ENCODE measurements at regions not wholly inside any gene's neighbourhood (a gene's known extent, or its start where the extent isn't known, plus 50 kb on each side); places are given as distances from the start of the nearest gene placed in this dataset.

GRCh38 chr18:39296293-39296888 is 1730.8 kb upstream of the CELF4 start:
- TF ChIP-seq EZH2 (IDR thresholded peaks at IDR 0.05; ENCODE audit: low read length, unreplicated experiment) (no peak), CTCF (conservative IDR thresholded peaks at IDR 0.05; ENCODE audit: low read depth, low read length) (no peak)
